DMS 273 (cell line): ENCODE measurements at regions not wholly inside any gene's neighbourhood (a gene's known extent, or its start where the extent isn't known, plus 50 kb on each side); places are given as distances from the start of the nearest gene placed in this dataset.

Experiments
- DNase-seq: peaks from one replicate; lab custom pipeline; 2025; ENCODE audit not compliant: unreplicated experiment; lab: John Stamatoyannopoulos, UW

DNA sequence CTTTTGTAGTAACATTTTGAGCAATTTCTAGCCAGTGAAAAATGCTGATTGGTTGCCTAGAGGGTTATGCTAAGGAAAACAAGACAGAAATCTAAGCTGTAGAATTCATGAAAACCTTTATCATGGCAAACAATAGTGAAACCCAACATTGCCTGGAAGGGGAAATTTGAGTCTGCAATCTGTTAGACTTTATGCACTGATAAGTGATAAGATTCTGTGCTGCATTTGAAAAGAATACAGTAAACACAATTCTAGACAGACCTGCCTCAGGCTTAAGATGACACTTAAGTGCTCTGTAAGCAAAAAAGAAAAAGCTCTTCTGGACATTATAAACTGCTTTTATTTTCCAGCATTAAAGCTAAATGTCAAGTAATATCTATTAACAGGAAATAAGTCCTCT, 519.3 kb downstream of the ISL1 start:
- no peak for DNase-seq

DNA sequence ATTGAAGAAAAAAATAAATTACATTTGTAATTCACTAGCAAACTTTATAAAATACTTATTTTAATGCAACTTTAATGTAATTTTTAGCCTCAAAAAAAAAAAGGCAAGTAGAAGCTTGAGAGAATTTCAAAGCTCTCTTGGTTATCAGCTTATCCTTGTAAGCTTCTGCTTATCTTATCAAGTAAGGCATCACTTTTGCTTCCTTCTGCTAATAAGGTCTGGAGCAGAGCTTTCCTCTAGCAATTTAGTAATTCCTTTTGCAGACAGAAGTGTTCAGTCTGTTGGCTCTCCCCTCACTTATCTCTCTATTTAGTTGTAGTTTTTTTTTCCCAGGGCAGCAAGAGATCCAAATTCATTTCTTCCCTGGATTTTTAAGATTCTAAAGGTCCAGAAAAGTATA, 525.0 kb downstream of the ISL1 start:
- DNase-seq: no peak

DNA sequence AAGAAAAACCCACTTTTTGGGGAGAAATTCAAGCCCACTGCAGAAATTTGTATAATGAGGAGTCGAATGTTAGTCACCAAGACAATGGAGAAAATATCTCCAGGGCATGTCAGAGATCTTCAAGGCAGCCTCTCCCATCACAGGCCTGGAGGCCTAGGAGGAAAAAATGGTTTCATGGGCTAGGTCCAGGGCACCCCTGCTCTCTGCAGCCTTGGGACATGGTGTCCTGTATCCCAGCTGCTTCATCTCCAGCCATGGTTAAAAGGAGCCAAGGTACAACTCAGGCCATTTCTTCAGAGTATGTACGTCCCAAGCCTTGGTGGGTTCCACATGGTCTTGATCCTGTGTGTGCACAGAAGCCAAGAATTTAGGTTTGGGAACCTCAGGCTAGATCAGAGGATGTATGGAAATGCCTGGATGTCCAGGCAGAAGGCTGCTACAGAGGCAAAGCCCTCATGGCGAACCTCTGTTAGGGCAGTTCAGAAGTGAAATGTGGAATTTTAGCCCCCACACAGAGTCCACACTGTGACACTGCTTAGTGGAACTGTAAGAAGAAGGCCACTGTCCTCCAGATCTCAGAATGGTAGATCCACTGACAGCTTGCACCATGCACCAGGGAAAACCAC, 561.4 kb downstream of the ISL1 start:
- no peak for DNase-seq

DNA sequence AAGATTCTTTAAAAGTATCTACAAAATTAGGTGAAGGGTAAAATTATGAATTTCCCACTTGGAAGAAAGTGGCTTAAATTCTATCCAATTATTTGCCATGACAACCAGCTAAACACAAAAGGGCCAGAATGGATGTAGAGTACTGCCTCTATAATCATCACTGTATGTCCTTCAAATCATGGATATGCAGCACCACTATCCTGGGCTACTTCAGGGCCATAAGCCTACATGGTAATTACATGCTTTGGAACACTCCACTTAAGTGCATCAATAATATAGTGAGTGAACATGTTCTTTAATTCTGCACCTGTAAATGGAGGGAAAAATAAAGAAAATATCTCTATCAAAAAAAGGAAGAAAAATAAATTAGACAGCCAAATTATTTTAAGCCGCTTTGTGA, 575.2 kb downstream of the ISL1 start:
- DNase-seq: no peak

DNA sequence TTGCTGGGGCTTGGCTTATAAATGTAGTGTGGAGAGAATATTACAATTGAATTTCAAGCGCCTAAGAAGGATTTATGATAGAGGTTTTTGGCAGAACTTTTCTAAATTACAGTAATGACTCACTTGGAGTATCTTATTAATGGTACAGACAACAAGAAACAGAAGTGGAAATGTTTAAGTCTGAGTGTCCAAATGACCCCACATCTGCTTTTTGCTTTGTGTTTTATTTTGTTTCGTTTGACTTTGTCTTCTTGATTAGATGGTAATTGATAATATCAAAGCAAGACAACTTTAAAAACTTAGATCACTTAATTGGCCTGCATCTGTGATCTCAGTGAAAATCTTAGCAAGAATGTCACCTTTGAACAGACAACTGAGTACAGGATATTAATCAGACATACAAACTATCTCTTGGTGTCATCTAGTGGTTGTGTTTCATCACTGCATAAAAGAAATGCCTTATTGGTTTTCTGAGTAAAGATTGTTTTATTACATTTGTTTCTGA, 577.4 kb downstream of the ISL1 start:
- peak; percentile 8 for DNase-seq

DNA sequence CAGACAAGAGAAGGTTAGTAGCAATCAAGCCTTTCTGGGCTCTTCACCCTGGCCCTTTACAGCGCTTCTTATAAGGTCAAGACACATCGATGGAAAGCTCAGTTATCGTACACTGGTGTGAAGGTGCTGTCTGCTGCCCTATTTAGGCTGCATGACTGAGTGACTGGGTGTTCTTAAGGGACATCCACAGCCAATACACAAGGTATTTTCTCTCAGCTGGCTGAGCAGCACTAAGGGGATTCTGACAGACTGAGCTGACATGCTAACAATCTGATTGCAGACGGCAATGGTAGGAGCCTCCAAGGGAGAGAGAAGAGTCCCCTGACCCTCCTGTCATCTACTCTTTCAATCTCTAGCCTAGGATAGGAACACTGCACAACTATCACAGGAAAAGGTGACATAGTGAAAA, 577.9 kb downstream of the ISL1 start:
- DNase-seq: no peak

DNA sequence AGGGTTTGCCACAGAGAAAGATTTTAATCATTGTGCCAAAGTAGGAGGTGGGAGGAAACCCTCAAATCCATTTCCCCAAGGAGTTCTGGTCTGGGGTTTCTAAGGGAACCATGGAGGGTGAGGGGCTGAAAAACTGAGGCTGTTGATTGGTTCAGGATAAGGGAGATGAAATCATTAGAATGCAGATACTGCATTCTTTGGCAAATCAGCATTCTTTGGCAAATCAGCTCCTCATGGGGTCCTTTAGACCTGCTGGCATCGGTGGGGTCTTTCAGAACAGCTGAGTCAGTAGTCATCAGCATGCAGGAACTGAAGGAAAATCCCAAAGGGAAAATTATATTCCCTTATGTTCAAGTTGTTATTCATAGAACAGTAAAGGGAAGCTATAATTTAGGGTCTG, 585.5 kb downstream of the ISL1 start:
- no peak for DNase-seq

DNA sequence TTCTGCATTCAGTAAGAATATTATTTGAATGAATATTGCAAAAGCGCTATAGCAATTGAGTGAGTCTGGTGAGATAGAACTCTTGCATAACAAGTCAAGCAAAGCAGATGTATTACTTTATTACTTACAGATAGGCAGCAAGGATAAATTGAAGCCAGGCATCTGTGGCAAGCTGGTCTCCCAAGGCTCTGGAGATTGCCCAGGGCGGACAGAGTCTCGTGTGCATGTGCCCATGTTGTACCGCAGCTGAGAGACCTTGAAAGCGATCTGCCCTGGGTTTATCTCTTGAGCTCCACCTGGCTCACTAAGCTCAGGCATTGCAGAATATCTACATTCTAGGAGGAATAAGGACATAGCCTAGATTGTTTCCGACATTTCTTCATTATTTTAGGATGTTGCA, 591.6 kb downstream of the ISL1 start:
- no peak for DNase-seq

DNA sequence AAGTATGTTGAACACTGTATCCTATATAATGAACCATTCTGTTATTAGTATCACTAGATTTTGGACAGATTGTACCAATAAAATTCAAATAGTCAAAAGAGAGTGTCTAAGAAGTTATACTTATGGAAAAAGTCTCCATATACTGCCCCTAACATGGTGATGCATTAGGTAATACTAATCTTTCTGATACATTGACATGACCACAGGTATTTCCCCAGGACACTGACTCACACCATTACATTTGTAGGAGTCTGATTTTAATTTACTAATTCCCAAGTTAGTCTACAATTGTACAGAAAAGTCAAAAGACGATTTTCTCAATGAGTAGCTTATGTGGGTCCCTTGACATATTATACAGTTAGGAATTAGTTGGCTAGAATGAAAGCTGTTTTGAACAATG, 593.8 kb downstream of the ISL1 start:
- DNase-seq: no peak

DNA sequence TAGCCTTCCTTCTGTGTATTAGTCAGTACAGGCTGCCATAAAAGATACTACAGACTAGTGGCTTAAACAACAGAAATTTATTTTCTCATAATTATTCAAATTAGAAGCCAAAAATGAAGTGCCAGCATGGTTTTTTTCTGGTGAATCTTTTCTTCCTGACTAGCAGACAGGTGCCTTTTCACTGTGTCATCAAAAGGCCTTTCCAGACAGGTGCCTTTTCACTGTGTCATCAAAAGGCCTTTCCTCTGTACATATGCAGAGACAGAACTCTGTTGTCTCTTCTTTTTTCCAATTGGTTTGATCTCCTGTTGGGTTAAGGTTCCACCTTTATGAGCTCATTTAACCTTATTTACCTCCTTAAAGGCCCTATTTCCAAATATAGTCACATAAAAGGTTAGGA, 599.9 kb downstream of the ISL1 start:
- DNase-seq: no peak

DNA sequence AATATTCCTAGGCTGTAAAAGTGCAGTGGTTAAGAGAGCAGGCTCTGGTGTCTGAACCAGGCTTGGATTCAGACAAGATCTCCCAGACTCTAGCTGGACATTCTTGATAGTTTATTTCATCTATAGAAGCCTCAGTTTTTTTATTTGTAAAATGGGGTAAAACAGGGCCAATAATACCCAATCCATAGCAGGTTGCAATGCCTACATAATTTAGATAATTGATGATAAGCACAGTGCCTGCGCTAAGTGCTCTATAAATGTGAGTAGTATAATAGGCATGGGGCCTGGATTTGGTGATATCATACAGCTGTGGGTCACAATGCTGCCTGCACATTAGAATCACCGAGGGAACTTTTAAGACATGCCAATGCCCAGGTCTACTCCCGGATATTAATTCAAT, 603.5 kb downstream of the ISL1 start:
- DNase-seq: no peak

DNA sequence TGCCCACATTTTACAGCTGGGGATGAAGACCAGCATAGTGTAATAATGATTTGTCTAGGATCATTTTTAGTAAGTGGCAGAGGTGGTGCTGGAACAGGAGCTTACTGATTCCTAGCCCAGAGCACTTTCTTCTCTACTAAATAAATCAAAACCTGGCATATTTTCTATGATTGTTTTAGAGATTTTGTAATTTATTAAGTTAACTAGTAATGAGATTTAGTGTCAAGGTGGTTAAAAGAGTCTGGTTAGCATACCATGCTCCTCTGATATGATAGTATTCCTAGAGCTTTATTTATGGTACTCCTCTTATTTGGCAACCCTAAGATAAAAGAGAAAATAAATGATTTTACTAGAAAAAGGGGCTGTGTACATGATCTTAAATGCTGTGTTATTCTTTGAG, 604.0 kb downstream of the ISL1 start:
- DNase-seq: no peak

DNA sequence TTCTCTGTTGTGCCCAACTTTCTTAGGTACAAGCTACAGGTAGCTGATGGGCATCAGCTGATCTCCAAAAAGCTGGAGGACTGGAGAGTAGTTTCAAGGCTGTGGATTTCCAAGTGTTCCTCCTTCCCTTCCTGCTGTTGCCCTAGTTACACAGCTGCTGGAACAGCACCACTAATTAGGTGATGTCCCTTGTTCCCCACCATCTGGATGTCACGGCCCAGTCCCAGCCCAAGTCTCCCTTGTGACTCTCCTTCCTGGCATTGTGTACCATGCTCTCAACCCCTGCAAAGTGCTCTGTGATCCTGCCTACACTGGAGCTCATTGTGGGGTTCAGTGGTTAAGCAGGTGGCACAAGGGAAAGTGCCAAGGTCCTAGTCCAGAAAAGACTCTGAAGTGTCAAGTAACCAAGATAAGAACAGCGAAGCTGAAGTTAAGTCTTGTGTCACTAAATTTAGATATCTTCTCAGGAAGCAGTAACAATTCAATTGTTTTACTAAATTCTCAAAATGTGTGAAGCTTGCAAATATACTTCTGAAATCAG, 604.5 kb downstream of the ISL1 start:
- no peak for DNase-seq

DNA sequence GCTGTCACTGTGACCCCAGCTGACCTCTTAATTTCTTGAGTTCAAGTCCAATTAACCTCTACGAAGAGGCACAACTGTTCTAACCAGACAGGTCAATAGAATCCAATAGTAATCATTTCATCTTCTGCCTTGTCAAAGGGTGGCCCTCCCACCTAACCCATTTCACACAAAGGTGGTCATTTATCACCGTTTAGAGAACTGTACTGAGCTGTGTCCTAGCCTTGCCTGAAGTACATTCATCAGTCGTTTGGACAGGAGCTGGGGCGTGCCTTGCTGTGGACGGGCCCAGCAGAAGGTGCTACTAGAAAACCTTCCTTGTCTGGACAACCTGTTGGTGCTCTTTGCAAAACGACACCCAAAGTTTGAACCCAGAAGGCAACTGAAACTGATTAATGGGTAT, 605.4 kb downstream of the ISL1 start:
- no peak for DNase-seq

DNA sequence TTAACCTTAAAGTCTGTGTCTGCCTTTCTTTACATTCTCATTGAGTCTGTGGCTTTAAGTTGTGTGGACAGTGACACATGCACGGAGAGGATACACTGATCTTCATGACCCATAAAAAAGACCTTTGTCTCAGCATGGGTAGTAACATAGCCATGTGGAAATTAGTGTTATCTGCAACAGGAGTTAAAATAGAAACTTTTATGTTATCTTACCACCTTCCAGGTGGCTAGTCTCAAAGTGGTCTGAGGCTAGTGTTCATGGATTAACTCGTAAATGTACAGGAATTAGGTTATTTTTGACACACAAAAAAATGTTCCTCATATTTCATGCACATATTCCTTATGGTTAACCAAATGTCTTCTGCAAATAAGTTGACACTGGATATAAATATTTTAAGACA, 607.0 kb downstream of the ISL1 start:
- DNase-seq: no peak

DNA sequence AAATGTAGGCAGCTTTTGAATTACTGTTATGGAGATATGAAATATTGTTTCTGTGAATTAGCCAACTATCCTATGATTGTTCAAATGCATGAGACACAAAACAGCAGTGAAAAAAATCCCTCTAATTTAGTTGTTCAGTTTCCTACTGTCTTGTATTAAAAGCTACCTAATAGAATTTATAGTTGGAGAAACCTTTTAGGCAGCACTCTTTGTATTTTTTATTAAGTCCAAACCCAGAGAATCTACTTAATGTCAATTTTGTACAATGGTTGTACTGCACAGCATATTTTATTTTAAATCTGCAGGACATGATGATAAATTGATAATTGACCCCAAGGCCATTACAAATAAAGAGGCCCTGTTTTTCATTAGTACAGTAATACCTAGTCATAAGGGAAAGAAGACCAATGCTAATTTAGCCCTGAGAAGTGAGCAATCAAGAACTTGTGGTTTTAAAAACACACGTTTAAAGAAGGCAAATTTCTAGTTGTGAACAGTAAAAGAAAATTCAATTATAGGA, 607.5 kb downstream of the ISL1 start:
- DNase-seq: no peak

DNA sequence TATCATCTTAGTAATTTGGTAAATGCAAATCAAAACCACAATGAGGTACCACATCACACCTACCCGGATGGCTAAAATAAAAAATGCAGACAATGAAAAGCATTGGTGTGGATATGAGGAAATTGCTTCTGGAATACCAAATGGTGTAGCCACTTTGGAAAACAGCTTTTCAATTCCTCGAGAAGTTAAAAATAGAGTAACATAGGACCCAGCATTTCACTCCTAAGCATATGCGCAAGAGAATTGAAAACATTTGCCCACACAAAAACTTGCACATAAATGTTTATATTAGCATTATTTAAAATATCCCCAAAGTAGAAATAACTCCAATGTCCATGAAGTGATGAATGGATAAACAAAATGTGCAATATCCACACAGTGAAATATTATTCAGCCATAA, 608.7 kb downstream of the ISL1 start:
- DNase-seq: no peak

DNA sequence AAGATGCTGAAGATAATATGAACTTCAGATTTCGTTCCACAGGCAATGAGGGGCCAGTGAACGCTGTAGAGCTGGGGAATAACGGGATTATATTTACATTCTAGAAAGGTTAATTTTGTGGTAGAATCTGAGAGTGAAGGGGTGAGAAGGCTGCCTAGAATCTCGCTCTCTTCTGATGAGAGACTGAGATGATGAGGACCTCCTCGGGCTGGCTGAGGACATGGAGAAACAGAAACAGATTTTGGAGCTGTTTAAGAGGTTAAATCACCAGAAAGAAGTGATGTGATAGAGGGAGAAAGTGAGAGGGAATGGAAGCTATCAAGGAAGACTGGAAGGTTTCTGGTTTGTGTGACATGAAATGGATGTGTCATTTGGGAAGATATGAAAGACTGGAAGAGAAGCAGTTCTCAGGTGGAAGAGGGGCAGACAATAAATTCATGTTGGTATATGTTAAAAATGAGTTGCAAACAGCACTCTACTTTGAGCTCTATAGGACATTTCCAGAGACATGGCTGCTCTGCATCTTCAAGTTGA, 612.6 kb downstream of the ISL1 start:
- DNase-seq: no peak

DNA sequence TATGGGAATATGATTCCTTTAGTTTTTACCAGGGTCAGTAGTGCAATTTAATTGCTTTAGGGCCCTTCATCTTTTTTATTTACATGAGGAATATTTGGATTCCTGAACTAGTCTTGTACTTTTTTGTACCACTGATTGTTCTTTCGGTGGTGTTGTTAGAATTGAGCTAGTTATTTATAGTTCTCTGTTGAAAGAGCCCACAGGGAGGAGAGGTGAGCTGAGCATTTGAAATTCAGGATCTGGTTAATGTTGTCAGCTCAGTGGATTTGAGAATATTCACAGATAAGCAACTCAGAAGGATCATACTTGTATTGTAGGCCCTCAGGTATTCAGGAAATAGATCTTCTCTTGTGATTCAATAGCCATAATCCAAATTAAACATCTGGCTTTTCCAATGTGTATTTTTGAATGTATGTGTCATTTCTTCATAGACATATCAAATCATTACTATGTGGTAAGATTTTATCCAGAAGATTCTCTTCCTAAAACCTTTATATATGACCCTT, 613.2 kb downstream of the ISL1 start:
- DNase-seq: no peak

DNA sequence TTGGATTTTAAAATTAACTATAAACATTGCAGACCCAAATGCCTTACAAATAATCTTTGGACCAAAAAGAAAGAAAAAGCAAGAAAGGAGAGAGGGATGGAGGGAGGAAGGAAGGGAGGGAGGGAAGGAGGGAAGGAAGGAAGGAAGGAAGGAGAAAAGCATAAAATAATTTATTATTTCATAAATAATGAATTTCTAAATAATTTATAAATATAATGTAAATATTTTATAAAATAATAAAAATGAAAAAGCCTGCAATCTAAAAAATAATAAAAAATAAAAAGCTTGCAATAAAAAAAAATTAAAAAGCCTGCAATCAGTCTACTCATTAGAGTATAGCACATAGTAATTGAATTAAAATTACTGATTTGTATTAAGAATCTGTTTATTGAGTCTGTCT, 614.3 kb downstream of the ISL1 start:
- DNase-seq: no peak

DNA sequence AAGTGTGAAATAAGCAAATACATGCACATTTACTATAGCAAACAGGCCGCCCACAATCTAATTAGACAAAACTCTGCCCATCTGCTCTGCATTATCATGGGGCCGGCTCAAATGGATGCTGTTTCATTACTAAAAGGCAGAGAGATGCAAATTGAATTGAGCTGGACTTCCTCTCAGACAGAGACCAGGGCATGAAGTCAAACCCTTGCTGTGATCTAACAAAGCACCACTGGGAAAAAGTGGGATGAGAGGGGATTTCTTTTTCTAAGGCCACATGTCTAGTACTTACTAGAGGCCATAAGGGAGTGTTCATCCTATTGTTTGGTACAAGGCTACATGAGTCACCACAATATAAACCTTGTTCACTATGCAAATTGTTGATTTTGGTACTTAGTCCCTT, 614.7 kb downstream of the ISL1 start:
- no peak for DNase-seq

DNA sequence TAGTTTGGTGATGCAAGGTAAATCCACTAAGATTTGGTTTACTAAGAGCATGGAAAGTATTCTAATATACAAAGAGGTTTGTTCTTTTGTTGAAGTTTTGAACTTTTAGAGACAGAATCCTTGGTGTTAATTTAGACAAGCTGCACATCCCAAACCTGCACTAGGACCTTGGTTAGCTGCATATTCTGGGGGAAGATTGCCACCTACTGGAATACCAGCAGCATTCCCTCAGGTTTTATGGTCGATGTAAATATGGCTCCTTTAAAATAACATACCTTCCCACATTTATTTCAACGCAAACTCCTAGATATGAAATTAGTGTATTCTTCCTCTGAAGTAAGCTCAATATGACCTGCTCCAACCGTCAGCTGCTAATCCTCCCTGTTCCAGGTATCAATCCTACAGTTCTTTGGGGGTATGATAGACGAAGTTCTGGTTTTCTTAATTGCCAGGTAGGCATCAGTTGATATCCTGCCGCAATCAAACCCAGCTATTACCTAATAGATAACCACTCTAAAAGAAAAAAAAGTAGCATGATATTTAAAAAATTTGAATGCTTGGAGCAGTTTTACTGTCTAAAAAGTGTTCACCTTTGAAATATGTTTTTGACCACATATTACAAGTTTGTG, 624.1 kb downstream of the ISL1 start:
- peak; percentile 49 for DNase-seq
